MM.1S (cell line): ENCODE measurements at regions not wholly inside any gene's neighbourhood (a gene's known extent, or its start where the extent isn't known, plus 50 kb on each side); places are given as distances from the start of the nearest gene placed in this dataset.

Source experiments
- DNase-seq: peaks from one replicate; pipeline ENCODE4 v3.0.0-alpha.2; 2015
- H2AFZ ChIP-seq: fragments of 300-600 bp; sonication (generic); 2 replicates; pipeline ENCODE4 v1.6.0; 2016; ENCODE audit warnings: antibody characterized with exemption, low read length
- H3F3A ChIP-seq: fragments of 300-600 bp; sonication (generic); 2 replicates; pipeline ENCODE4 v1.6.1; 2016; ENCODE audit warnings: mild to moderate bottlenecking, antibody characterized with exemption, low read length, moderate library complexity, mixed read lengths; ENCODE audit not compliant: insufficient read depth
- H3K27ac ChIP-seq: fragments of 300-600 bp; sonication (generic); 2 replicates; pipeline ENCODE4 v1.5.1; 2016; ENCODE audit warnings: mild to moderate bottlenecking, low read length
- H3K27me3 ChIP-seq: fragments of 300-600 bp; sonication (generic); replicated peaks from 2 replicates; pipeline ENCODE4 v1.6.0; 2016; ENCODE audit warnings: low read length; ENCODE audit not compliant: insufficient read depth
- H3K36me3 ChIP-seq: fragments of 300-600 bp; sonication (generic); replicated peaks from 2 replicates; pipeline ENCODE4 v1.6.1; 2016; ENCODE audit warnings: mild to moderate bottlenecking, low read length, mixed read lengths; ENCODE audit not compliant: insufficient read depth
- H3K4me1 ChIP-seq: fragments of 300-600 bp; sonication (generic); 2 replicates; pipeline ENCODE4 v1.6.1; 2016; ENCODE audit warnings: low read length, mixed read lengths
- H3K4me2 ChIP-seq: fragments of 300-600 bp; sonication (generic); 2 replicates; pipeline ENCODE4 v1.6.0; 2016; ENCODE audit warnings: low read depth, low read length
- H3K4me3 ChIP-seq: fragments of 300-600 bp; sonication (generic); 2 replicates; pipeline ENCODE4 v1.5.1; 2016; ENCODE audit warnings: low read length, mixed read lengths
- H3K79me2 ChIP-seq: fragments of 300-600 bp; sonication (generic); 2 replicates; pipeline ENCODE4 v1.6.1; 2016; ENCODE audit warnings: mixed run types, low read length, mixed read lengths
- H3K9ac ChIP-seq: fragments of 300-600 bp; sonication (generic); 2 replicates; pipeline ENCODE4 v1.6.1; 2016; ENCODE audit warnings: low read length, mixed read lengths
- H3K9me2 ChIP-seq: fragments of 300-600 bp; sonication (generic); replicated peaks from 2 replicates; pipeline ENCODE4 v1.6.1; 2016; ENCODE audit warnings: mild to moderate bottlenecking, low read length, mixed read lengths; ENCODE audit not compliant: insufficient read depth
- H3K9me3 ChIP-seq: fragments of 300-600 bp; sonication (generic); replicated peaks from 2 replicates; pipeline ENCODE4 v1.6.1; 2016; ENCODE audit warnings: mild to moderate bottlenecking, low read length, mixed read lengths; ENCODE audit not compliant: insufficient read depth
- H4K20me1 ChIP-seq: fragments of 300-600 bp; sonication (generic); 2 replicates; pipeline ENCODE4 v1.6.1; 2016; ENCODE audit warnings: mild to moderate bottlenecking, low read length, moderate library complexity, mixed read lengths; ENCODE audit not compliant: insufficient read depth
- EZH2 ChIP-seq: fragments of 300-600 bp; sonication (generic); optimal IDR thresholded peaks from 2 replicates; pipeline ENCODE3; 2017; ENCODE audit warnings: low read depth, mild to moderate bottlenecking, antibody characterized with exemption, low read length, mixed read lengths
- EZH2phosphoT487 ChIP-seq: fragments of 300-600 bp; sonication (generic); IDR thresholded peaks from 2 replicates; pipeline ENCODE4 v1.6.1; 2018; ENCODE audit warnings: antibody characterized with exemption, low read length
- TF ChIP-seq, protein P1 (sequence below): fragments of 300-600 bp; sonication (generic); IDR thresholded peaks from 2 replicates; pipeline ENCODE4 v1.5.1; 2016; ENCODE audit warnings: antibody characterized with exemption, low read length, mixed read lengths

DNA sequence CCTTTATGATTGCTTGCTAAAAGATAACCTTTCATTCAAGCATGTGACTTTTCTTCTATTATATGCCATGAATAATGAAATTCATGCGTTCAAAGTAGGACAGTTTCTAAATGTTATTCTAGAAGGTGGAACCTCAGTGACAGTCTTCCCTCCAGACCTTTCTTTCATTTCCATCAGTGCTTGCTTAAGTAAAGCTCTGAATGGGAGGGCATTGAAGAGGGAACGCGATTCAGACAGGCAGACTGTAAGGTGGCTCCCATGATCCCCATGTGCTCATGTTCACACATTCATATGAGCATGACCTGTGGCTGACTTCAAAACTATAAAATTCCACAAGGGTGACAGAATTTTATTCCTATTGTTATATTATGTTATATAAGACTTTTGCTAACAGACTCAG lies 1367.3 kb upstream of the IGFBP7 start:
- Histone ChIP-seq H3K27ac (no peak overlapping the region), H3K4me2 (no peak overlapping the region), H4K20me1 (no peaks in the 10 kb centered on the region), H3F3A (no peaks in the 10 kb centered on the region), H3K36me3 (no peaks in the 10 kb centered on the region), H3K9me3 (no peaks in the 10 kb centered on the region), H3K27me3 (no peaks in the 10 kb centered on the region), H3K4me3 (no peak overlapping the region), H3K4me1 (peaks cover 7% of the 10 kb centered on the region; the same call in 1 of the 2 replicates), H2AFZ (no peak overlapping the region), H3K79me2 (no peaks in the 10 kb centered on the region), H3K9ac (no peak overlapping the region), H3K9me2 (no peaks in the 10 kb centered on the region)
- no peak for DNase-seq
- TF ChIP-seq EZH2phosphoT487 (no peak), EZH2 (no peak)
- TF ChIP-seq, protein P1, sequence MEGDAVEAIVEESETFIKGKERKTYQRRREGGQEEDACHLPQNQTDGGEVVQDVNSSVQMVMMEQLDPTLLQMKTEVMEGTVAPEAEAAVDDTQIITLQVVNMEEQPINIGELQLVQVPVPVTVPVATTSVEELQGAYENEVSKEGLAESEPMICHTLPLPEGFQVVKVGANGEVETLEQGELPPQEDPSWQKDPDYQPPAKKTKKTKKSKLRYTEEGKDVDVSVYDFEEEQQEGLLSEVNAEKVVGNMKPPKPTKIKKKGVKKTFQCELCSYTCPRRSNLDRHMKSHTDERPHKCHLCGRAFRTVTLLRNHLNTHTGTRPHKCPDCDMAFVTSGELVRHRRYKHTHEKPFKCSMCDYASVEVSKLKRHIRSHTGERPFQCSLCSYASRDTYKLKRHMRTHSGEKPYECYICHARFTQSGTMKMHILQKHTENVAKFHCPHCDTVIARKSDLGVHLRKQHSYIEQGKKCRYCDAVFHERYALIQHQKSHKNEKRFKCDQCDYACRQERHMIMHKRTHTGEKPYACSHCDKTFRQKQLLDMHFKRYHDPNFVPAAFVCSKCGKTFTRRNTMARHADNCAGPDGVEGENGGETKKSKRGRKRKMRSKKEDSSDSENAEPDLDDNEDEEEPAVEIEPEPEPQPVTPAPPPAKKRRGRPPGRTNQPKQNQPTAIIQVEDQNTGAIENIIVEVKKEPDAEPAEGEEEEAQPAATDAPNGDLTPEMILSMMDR: no peak

- Histone ChIP-seq H3K9me3 (no peaks in the 10 kb centered on the region), H3K4me3 (no peak overlapping the region), H3K36me3 (no peaks in the 10 kb centered on the region), H4K20me1 (no peaks in the 10 kb centered on the region), H3K9me2 (no peaks in the 10 kb centered on the region), H3K27me3 (no peaks in the 10 kb centered on the region), H3K4me1 (peaks cover 7% of the 10 kb centered on the region; the same call in 1 of the 2 replicates), H3K79me2 (no peaks in the 10 kb centered on the region), H3K27ac (no peak overlapping the region), H3K4me2 (no peak overlapping the region), H3F3A (no peaks in the 10 kb centered on the region), H2AFZ (no peak overlapping the region), H3K9ac (no peak overlapping the region)
- TF ChIP-seq EZH2phosphoT487 (no peak), EZH2 (no peak)
- TF ChIP-seq, protein P1: no peak
- no peak for DNase-seq
These were observed 1364.9 kb upstream of the IGFBP7 start for GRCh38 chr4:58475097-58475496.

DNA sequence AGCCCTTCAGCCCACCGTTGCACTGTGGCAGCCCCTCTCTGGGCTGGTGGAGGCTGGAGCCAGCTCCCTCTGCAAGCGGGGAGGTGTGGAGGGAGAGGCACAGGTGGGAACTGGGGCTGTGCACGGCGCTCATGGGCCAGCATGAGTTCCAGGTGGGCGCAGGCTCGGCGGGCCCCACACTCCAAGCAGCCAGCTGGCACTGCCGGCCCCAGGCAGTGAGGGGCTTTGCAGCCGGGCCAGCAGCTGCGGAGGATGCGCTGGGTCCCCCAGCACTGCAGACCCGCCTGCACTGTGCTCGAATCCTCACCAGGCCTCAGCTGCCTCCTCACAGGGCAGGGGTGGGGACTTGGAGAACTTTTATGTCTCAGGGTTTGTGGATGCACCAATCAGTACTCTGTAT lies 1354.8 kb upstream of the IGFBP7 start:
- Histone ChIP-seq H3K36me3 (no peaks in the 10 kb centered on the region), H3K9me2 (no peaks in the 10 kb centered on the region), H3K27me3 (no peaks in the 10 kb centered on the region), H3K9ac (no peak overlapping the region), H3K4me2 (no peak overlapping the region), H3K27ac (no peak overlapping the region), H3F3A (no peaks in the 10 kb centered on the region), H3K79me2 (no peaks in the 10 kb centered on the region), H3K4me1 (no peaks in the 10 kb centered on the region), H3K4me3 (no peak overlapping the region), H2AFZ (no peak overlapping the region), H3K9me3 (no peaks in the 10 kb centered on the region), H4K20me1 (no peaks in the 10 kb centered on the region)
- TF ChIP-seq EZH2 (no peak), EZH2phosphoT487 (no peak)
- TF ChIP-seq, protein P1: no peak
- DNase-seq: no peak
